Stimulated activated CD8-positive, alpha-beta memory T cell treated with anti-CD3 and anti-CD28 coated beads, Interleukin-2, amount 100 ng/mL, for 48 hours (primary cell): ENCODE measurements at regions not wholly inside any gene's neighbourhood (a gene's known extent, or its start where the extent isn't known, plus 50 kb on each side); places are given as distances from the start of the nearest gene placed in this dataset.

Source experiments
- DNase-seq, 2 donors: peaks; one replicate each; pipeline ENCODE4 v3.0.0-alpha.2; 2020; ENCODE audit warnings: low read depth in 2 of 2

DNA sequence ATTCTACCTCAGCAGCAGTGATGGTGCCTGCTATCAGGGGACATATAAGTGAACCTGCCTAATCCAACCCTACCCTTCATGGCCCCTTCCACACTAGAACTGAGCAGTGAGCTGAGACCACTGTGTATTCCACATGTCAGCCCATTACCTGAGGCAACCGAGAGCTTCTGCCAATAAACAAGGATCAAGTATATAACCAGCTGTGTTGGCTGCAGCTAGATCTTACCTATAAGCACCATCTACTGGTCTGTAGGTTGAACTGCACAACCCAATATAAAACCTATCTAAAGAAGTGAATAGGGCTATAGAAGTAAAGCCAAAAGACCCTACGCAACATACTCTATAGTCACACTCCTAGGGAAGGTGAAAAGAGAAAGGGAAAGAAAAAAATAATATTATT is 376.9 kb downstream of the HHIPL2 start:
- no peak for DNase-seq

DNA sequence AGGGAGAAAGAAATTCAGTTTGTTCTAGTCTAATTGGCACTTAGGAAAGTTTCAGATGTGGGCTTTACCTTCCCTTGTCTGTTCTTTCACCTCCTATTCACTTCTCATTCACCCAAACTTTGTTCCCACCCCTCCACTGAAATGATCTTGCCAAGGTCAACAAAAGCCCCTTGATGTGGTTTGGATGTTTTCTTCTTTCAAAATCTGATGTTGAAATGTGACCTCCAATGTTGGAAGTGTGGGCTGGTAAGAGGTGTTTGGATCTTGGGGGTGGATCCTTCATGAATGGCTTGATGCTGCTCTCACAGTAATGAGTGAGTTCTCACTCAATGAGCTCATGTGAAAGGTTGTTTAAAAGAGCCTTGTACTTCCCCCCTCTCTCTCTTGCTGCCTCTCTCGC is 379.3 kb downstream of the HHIPL2 start:
- no peak for DNase-seq

DNA sequence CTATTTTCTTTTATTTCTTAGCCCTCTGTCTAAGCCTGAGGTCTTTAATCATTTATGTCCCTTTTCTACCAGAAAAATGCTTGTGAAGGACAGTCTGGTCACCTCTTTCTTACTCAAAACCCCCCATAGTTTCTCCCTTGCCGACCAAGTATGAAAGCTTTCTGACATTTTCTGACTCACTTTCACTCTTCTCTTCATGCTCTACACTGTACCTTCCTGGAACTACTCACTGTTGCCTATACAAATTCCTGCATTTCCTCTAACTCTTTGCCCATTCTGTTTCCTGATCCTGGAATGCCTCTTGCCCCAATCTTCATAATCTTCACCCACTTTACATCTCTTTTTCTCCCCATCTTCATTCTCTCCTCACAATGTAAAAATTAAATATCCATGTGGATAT is 380.0 kb downstream of the HHIPL2 start:
- no peak for DNase-seq

DNA sequence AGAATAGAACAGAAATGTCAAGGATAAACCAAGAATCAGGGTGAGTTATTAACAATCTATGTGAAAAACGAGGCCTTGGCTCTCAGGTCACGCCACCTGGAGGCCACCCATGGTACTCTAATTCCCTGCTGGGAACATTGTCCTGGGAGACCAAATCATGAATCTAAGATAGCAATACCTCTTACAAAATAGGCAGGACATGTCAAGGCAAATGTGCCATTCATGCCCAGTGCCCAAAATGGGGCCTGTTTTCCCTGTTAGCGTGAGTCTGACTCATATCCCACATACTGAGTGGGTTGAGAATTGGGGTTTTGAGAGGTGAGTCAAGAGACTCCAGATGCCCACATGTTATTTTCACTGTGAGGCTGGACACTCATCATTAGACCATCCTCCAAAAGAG is 380.8 kb downstream of the HHIPL2 start:
- peak; percentile 0 to 1 for DNase-seq

DNA sequence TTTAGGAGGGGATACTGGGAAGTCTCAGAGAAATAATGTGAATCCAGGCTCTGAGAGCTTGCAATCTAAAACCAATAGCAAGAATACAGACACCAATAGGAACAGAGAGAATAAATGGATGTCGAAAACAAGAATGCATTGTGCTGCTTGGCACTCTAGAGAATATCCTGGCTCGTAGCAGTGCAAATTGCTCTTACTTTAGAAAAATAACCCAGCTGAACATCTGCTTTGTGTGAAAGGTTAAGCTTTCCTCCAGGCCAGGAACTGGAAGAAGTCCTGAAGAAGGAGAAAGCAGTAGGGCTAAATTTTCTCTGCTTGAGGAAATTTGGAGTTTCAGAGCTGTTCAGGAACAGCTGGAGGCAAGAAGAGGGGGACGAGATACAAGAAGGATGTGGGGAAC is 382.3 kb downstream of the HHIPL2 start:
- DNase-seq, result no peak

DNA sequence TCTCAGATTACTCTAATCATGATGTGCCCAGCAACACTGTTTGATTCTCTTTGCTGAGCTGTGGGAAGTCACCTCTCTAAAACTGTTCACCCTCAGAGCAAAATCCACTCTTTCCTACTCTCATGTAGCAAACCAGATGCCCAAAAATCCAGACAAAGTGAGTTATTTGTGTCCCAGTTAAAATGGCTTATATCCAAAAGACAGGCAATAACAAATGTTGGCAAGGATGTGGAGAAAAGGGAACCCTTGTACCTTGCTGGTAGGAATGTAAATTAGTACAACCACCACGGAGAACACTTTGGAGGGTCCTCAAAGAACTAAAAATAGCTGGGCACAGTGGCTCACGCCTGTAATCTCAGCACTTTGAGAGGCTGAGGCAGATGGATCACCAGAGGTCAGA is 384.0 kb downstream of the HHIPL2 start:
- no peak for DNase-seq

DNA sequence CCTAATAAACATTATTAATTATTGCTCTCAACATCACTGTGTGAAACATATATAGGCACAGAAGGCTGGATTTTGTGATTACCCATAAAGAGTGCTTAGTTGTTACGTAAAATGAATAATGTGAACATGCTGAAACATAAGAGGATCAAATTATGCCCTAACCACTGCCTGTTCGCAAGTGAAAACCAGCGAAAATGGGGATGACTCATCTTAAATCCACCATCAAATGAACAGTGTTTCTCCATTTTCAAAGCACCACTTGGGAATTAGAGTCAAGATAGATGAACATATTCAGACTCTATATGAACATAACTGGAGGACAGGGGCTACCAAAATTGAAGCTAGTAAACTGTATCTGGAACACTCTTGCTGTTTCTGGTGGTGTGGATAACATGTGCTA is 386.2 kb downstream of the HHIPL2 start:
- DNase-seq, result no peak

DNA sequence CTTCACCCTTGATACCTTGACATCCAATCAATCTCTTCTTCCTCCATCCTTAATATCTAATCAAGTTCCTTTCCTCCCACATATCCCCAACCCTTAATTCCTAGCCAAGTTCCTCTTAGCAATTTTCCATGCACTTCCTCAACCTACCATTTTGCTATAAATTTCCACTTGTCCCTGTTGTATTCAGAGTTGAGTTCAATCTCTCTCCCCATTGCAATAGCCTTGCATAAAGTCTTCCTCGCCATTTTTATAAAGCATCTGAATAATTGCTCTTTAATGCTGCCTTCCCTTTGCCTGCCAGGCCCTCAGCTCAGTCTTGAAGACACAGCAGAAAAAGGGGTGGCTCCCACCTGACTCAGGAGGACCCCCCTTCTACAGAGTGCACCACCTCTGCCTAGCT is 390.3 kb downstream of the HHIPL2 start:
- DNase-seq, result no peak

DNA sequence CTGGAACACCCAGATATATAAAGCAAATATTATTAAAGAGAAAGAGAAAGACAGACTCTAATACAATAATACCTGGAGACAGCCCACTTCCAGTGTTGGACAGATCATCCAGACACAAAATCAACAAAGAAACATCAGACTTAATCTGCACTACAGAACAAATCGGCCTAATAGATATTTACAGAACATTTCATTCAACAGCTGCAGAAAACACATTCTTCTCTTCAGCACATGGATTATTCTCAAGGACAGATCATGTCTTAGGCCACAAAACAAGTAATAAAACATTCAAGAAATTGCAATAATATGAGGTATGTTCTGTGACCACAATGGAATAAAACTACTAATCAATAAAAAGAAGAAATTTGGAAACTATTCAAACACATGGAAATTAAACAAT is 398.3 kb upstream of the DUSP10 start:
- DNase-seq, result no peak

DNA sequence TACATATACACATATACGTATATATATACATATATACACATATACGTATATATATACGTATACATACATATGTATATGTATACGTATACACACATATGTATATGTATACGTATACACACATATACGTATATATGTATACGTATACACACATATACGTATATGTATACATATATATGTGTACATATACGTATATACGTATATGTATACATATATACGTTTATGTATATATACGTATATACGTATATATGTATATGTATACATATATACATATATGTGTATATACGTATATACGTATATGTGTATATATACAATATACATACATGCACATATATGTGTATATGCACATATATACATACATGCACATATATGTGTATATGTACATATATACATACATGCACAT is 396.2 kb upstream of the DUSP10 start:
- no peak for DNase-seq

DNA sequence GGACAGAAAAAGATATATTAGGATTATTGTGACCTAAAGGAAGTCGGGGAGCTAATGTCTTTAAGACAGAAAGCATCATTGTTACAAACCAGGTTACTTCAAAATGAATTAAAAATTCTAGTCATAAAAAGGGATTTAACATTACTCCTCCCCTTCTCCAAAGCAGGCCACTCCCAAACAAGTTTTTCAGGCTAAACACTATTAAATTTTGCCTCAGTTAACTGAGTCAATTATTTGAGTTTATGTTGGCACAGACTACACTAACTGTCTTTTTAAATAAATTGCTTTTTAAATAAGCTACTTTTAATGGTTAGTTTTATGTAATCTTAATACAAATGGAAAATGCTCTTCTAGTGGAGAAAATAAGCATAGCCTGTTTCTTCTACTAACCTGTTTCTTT is 395.0 kb upstream of the DUSP10 start:
- DNase-seq, result no peak

DNA sequence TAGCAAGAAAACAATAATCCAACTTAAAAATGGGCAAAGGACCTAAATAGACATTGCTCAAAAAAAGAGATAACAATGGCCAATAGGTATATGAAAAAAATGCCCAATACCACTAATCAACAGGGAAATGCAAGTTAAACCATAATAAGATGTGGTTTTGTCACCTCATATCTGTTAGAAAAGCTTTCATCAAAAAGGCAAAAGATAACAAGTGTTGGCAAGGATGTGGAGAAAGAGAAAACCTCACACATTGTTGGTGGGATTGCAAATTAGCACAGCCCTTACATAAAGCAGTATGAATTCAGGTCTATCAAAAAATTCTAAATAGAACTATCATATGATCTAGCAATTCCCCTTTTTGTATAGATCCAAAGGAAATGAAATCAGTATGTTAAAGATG is 387.2 kb upstream of the DUSP10 start:
- DNase-seq, result no peak

DNA sequence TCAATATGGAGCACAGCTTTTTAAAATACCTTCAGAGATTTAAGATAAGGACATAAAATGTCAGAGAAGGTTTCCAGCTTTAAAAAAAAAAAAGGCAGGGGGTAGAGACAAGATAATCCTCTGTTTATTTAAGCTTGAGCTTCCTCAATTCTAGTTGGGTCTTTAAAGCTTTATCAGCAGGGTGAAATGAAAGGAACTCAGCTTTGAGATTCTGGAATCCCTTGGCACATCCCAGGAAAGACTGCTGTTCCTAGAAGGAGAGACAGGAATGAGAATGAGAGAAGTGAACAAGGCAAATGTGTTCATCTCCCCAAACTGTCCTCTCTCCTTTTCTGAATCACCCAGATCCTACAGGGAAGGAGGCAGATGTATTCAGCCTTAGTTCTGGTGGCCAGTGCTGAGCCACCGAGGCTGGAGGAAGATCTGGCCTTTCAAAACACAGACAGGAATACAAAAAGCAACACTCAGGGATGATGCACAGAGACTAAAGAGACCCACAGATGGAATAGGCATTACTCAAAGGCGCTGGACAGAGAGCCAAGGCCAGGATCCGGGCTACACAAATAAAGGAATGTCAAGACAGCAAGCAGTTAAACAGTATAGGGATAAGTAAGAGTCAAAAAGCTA is 385.8 kb upstream of the DUSP10 start:
- no peak for DNase-seq

DNA sequence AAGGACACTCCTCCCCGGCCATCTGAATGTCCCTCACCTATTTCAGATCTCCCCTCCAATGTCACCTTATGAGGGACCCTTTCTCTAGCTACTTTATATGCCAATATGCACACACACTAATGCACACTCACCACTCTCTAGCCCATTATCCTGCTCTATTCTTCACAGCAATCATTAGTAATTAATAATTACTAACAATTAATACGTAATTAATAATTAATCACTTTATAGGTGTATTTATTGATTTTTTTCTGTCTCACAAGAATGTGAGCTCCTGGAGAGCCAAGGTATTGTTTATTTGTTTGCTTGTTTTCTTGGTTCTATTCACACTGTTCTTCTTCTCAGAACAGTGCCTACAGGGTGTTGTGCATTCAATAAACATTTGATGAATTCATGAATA is 385.2 kb upstream of the DUSP10 start:
- DNase-seq, result no peak

DNA sequence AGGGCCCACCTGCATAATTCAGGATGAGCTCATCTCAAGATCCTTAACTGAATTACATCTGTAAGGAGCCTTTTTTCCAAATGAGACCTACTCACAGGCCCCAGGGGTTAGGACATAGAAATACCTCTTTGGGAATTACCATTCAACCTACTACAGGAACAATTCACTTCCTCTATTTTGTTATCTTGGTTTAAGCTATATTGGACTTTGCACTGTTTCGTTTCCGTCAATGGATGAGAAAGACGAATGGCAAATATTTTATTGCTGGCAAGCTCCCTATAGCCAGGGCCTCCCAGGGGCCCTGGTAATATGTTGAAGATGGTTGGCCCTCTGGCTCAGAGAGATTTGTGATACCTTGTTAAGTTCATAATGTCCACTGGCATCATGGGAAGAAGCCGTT is 384.2 kb upstream of the DUSP10 start:
- no peak for DNase-seq

DNA sequence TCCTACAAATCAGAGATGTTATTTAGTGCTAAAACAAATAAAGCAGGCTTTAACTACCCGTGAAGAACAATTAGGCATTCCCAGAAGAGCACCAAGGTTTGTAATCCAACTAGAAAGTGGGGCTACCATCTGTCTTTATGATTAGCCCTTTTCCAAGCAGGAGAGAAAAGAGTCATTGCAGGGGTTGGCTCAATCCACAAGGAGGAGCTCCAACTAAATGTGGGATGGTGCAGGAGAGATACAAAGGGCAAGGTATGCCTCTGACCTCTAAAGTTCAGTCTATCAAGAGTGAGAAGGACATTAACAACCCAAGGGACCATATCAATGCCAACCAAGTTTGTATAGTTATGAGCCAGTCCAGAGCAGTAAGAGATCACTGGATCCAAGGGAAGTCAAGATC is 382.7 kb upstream of the DUSP10 start:
- DNase-seq, result no peak

DNA sequence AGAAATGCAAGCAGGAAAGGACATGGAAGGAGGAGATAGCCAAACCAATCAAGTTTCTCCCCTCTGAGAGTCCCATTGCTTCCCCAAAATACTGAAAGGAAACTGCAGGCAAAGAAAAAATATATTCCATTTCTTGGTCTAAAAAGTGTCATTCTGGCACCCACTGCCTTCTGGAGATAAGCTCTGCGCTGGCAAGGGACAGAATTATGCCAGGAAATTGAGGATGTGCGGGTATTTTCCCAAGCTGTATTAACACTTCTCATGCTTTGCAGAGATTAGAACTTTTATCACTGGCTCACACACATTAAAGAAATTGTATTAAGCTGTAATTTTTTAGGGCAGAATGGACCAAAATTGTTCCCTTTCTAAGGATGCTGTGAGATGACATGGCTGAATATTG is 381.2 kb upstream of the DUSP10 start:
- DNase-seq, result no peak

DNA sequence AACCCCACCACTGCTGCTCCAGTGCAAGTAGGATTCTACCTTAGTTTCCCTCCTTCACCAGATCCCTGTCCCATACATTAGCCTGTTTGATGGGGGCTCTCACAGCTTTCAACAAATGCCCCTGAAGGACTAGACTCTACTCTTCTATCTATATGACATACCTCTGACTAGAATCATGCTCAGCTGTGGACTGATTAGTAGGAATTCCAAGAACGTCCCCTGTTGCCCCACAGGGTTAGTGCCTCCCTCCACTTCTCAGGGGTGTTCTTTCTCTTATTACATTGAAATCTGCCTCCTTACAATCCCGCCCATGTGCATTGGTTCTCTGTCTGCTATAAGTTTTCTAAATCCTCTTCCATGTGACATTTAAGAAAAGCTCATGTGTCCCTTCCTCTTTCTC is 375.9 kb upstream of the DUSP10 start:
- DNase-seq, result no peak

DNA sequence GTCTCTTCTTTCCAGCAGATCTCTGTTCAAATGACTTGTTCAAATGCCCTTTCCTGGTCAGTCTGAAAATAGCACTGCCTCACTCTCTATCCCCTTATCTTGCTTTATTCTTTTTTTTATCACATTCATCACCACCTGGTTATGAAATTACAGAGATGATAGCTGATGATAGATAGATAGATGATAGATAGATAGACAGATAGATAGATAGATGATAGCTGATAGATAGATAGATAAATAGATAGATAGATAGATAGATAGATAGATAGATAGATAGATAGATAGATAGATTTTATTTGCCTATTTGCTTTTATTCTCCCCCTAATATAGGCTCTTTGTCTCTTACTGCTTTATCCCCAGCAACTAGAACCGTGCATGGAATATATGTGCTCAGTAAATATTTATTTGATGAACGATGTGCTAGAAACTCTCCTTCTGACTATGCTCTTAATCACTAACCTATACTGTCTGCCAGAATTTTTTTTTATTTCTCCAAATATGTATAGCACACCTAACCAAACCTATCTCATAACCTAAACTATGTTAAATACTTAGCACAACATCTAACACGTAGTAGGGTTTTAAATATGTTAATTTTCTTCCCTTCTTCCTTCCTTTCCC is 372.8 kb upstream of the DUSP10 start:
- DNase-seq, result no peak

DNA sequence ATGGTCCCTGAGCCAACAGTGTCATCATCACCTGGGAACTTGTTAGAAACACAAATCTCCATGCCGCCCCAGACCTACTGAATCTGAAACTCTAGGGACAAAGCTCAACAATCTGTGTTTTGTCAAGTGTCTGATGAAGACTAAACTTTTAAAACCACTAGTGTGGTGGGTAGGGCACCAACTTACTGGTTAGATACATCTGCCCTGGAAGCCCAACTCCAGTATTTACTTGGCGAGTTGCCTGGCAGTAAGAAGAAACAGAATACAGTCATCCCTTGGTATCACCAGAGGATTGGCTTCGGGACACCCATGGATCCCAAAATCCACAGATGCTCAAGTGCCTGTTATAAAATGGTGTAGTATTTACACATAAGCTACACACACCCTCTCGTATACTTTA is 367.9 kb upstream of the DUSP10 start:
- no peak for DNase-seq

DNA sequence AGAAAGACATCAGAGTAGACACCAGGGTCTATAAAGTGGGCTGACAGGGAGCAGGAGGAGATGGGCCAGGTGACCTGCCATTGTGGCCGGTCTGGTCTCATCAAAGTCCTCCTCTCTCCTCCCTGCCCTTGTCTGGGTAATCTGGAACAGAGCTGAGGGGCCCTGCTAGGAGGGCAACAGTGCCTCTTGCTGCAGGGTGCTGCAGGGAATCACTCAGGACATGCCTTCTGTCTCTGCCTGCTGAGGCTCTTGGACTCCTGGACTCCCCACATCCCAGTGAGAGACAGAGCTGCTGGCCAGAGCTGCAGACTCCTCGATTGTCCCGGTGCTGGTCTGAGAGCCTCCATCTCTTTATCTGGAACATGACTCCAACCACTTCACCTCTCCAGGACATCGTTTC is 366.1 kb upstream of the DUSP10 start:
- no peak for DNase-seq

DNA sequence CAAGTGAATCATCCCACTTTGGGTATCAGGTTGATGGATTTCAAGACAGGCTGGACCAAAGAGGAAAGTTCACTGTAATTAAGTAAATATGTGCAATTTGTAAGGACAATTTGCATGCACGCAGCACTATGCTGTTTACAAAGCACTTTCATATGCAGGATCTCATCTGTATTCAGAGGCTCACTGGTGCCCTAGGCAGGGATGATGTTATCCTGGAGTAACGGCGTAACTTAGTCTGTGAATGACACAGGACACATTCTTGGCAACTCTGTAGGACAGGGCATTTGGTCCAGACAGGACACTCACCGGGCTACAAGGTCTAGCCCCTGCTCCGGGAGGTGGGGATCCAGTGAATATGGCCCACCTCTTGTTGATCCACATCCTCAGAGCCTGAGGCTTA is 365.4 kb upstream of the DUSP10 start:
- DNase-seq, result no peak

DNA sequence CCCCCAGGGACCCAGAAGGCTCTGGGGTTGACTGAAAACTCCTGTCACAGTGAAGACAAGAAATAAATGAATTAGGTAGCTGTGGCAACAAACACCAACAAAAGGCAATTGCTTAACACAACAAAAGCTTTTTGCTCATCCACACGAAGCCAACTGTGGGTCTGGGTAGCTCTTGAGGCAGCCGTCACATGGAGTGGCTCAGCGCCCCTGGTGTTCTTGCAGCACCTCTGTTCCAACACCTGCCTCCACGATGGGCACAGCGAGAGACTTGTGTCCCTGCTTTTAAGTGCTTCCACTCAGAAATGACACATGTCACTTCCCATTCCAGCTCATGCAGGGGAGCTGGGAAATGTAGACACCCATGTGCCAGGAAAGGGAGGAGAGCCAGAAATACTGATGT is 364.5 kb upstream of the DUSP10 start:
- no peak for DNase-seq

DNA sequence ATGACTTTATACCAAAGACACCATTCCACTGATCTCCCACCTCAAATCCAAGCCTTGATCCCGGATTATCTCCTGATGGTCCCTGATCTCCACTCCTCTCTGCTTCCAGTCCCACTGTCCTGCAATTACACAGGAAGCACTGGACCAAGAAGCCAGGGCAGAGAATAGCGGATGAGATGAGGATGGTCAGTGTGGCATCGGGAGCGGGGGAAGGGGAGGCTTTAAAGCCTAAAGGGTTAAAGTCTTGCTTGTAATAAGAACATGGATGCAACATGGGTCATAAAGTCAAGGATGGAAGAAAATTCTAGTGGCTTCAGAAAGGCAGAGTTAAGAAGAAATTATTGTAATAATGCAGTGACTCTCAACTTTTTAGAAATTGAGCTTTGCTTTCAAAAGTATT is 364.0 kb upstream of the DUSP10 start:
- DNase-seq, result no peak
